IPS-15b (cell line): ENCODE measurements at regions not wholly inside any gene's neighbourhood (a gene's known extent, or its start where the extent isn't known, plus 50 kb on each side); places are given as distances from the start of the nearest gene placed in this dataset.
"Not testable (repeated sequence)": the region's sequence is repeated elsewhere in the genome, so short reads cannot be mapped to it uniquely, and the experiment has no call there.

Source experiments
- H3K27me3 ChIP-seq: one replicate; pipeline ENCODE4 v1.6.1; 2013; ENCODE audit warnings: low read length; ENCODE audit not compliant: control insufficient read depth, insufficient read depth
- H3K36me3 ChIP-seq: one replicate; pipeline ENCODE4 v1.6.1; 2013; ENCODE audit warnings: low read length; ENCODE audit not compliant: control insufficient read depth, insufficient read depth
- H3K4me1 ChIP-seq: one replicate; pipeline ENCODE4 v1.6.1; 2013; ENCODE audit warnings: mild to moderate bottlenecking, low read length; ENCODE audit not compliant: control insufficient read depth, insufficient read depth
- H3K4me3 ChIP-seq: one replicate; pipeline ENCODE4 v1.5.1; 2013; ENCODE audit warnings: low read depth, low read length
- H3K9ac ChIP-seq: one replicate; pipeline ENCODE4 v1.6.1; 2013; ENCODE audit warnings: low read depth, mild to moderate bottlenecking, low read length
- H3K9me3 ChIP-seq: one replicate; pipeline ENCODE4 v1.6.1; 2013; ENCODE audit warnings: mild to moderate bottlenecking, low read length; ENCODE audit not compliant: control insufficient read depth, insufficient read depth

DNA sequence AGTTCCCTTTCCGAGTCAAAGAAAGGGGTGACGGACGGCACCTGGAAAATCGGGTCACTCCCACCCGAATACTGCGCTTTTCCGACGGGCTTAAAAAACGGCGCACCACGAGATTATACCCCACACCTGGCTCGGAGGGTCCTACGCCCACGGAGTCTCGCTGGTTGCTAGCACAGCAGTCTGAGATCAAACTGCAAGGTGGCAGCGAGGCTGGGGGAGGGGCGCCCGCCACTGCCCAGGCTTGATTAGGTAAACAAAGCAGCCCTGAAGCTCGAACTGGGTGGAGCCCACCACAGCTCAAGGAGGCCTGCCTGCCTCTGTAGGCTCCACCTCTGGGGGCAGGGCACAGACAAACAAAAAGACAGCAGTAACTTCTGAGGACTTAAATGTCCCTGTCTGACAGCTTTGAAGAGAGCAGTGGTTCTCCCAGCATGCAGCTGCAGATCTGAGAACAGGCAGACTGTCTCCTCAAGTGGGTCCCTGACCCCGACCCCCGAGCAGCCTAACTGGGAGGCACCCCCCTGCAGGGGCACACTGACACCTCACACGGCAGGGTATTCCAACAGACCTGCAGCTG lies 117.5 kb upstream of the BCL6 start:
- H3K4me3 ChIP-seq = peak overlapping the region; percentile 37
- H3K4me1 ChIP-seq, H3K27me3 ChIP-seq, H3K9me3 ChIP-seq, H3K9ac ChIP-seq, H3K36me3 ChIP-seq: not testable (repeated sequence)

DNA sequence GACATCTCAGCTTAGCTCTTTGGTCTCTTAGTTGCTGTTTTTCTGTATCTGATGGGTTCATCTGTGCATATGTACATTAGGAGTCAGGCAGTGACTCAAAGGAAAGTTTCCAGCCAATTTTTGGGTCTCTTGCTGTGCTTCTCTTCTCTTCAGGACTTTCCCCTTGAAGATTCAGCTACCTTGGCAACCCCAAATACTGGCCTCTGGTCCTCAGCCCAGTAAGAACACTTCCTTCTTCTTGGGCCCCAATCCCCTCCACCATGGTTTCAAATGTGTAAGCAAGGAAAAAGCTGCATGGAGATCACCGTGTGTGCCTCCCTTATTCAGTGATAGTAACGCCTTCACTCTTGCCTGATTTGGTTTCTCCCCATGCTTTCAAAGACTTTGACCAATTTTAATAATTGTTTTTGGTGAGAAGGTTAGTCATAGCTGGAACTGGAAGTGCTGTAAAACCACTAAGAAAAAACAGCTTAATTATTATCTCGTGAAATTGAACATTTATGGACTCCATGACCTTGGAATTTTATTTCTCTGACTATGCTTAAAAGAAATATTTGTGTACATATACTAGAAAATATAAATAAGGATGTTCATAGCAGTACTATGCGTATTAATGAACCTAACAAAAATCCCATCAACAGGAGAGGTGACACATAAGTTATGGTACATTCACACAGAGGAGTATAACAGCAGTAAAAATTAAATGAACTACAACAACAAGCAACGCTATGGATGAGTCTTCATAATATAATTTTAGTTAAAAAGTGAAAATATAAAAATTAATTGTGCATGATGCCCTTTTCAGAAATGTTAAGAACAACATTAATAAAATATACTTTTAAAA lies 125.3 kb upstream of the BCL6 start:
- H3K27me3 ChIP-seq = no peaks in the 10 kb centered on the region
- no peaks in the 10 kb centered on the region for H3K4me1 ChIP-seq
- H3K9me3 ChIP-seq = no peaks in the 10 kb centered on the region
- no peaks in the 10 kb centered on the region for H3K36me3 ChIP-seq
- no peak overlapping the region for H3K9ac ChIP-seq
- H3K4me3 ChIP-seq = no peak overlapping the region

DNA sequence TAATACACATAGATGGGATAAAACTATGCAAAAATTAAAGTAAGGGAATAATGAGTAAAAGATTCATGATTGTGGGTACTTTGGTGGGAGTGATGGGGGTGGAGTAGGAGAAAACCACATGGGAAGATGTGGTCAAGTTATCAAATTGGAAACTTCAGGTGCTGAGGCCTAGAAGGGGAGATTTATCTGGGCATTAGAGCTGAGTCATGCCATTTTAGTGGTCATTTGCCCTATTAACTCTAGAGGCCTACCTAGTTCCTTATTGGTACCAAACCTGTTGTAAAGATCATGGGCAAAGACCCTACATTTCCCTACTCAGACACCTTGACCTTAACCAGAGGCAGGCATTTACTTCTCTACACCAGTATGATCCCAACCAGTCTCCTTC lies 125.9 kb upstream of the BCL6 start:
- H3K9me3 ChIP-seq = no peaks in the 10 kb centered on the region
- H3K36me3 ChIP-seq = no peaks in the 10 kb centered on the region
- no peak overlapping the region for H3K4me3 ChIP-seq
- no peaks in the 10 kb centered on the region for H3K4me1 ChIP-seq
- no peak overlapping the region for H3K9ac ChIP-seq
- H3K27me3 ChIP-seq = no peaks in the 10 kb centered on the region

DNA sequence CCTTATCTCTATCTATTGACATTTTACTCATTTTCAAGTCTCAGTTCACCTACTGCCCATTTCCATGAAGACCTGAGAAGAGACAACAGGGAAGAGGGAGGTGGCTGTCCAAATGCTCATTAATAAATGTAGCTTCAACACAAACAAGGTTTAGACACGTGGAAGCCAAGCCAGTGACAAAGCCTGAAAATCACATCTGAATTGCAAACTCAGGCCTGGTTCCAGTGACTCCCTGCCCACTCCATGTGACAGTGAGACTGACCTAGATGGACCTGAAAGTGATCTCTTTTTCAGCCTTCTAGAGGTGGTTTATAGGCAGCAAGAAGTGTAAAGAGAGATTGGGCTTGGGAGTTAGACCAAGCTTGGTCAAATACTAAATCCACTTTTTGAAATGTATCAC lies 126.6 kb upstream of the BCL6 start:
- no peak overlapping the region for H3K4me3 ChIP-seq
- no peak overlapping the region for H3K9ac ChIP-seq
- no peaks in the 10 kb centered on the region for H3K4me1 ChIP-seq
- no peaks in the 10 kb centered on the region for H3K9me3 ChIP-seq
- H3K36me3 ChIP-seq = no peaks in the 10 kb centered on the region
- no peaks in the 10 kb centered on the region for H3K27me3 ChIP-seq

DNA sequence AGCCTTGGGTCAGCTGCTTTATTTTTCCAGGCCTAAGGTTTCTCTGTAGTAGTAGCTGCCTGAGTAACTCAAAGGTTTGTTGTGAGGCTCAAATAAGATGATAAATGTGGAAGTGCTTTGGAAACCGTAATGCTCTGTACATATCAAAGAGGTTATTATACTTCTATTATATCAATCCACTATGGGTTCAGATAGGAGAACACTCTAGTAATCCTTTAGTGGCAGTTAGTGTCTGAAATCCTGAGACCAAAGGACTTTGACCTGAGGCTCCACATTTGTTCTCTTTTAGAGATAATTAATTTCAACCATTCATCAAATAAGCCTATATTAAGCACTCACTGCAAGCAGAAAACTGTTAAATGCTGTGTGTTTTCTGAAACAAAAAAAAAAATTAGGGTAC lies 128.6 kb upstream of the BCL6 start:
- no peaks in the 10 kb centered on the region for H3K36me3 ChIP-seq
- no peaks in the 10 kb centered on the region for H3K9me3 ChIP-seq
- no peak overlapping the region for H3K9ac ChIP-seq
- H3K4me3 ChIP-seq = no peak overlapping the region
- no peaks in the 10 kb centered on the region for H3K27me3 ChIP-seq
- no peaks in the 10 kb centered on the region for H3K4me1 ChIP-seq

DNA sequence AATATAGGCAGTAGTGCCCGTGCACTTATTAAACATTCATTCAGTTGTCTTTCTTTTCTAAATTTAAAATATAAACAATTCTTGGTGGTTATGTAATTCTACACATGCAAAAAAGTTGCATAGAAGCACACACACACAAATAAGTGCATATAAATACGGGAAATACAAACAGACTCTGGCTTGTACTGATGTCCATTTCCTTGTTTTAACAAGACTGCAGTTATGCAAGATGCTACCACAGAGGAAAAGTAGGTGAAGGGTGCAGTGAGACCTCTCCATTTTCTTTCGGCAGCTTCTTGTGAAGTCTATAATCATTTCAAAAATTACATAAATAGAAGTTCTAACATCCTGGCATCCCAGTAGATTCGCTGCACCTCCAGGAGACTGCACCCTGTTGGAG lies 130.6 kb upstream of the BCL6 start:
- Histone ChIP-seq H3K9me3 (no peaks in the 10 kb centered on the region), H3K4me1 (no peaks in the 10 kb centered on the region), H3K4me3 (no peak overlapping the region), H3K27me3 (no peaks in the 10 kb centered on the region), H3K36me3 (no peaks in the 10 kb centered on the region), H3K9ac (no peak overlapping the region)

DNA sequence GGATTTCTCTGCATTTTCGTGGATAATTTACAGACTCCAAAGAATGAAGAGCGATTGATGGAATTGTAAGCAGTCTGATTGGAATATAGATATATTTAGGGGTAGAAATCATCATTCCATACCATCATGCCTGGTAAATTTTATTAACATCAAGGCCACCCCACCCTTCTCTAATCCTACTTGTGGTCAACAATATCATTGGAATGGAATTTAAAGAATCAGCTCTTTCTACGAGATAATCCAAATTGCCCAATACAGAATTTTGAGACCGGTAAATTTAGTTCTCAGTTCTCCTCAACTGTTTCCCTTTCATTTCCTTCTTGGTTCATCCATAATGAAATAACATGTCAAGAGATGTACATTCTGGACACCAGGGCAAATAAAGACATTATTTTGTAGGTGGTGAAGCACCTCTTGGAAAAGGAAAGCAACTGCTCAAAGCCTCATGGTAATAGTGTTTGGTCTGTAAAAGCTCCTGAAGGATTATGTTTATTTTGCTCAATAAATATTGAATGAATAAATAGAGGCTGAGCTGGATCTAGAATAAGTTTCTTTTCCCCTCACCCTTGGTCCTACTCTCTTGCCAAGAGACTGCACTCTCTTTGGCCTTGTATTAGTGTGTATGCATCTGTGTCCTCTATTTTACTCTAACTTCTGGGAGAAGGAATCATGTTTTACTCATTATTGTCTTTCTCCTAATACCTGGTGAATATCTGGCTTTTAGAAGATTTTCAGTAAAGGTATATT lies 133.7 kb upstream of the BCL6 start:
- no peak overlapping the region for H3K9ac ChIP-seq

DNA sequence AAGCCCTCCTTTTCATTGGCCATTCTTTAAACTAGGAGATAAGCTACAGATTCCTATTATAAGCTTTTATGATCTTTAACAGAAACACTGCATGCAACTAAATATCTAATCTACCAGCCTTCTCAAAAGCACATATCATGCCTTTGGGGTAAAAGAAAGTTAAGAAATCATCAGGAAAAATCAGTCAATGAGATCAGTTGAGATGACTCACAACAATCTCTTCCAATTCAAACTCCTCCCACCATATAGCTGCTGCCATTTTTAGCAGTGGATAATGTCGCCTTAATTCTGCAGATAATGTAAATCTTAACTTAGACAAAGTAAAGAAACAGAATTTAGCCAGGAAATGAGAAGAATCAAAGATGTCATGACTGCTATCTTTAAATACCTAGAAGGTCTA lies 135.2 kb upstream of the BCL6 start:
- Histone ChIP-seq H3K9ac (no peak overlapping the region), H3K36me3 (no peaks in the 10 kb centered on the region), H3K4me3 (no peak overlapping the region), H3K4me1 (no peaks in the 10 kb centered on the region), H3K27me3 (no peaks in the 10 kb centered on the region), H3K9me3 (no peaks in the 10 kb centered on the region)

More for the DNA sequence above, 133.7 kb upstream of the BCL6 start:
- H3K27me3 ChIP-seq = no peaks in the 10 kb centered on the region
- H3K9me3 ChIP-seq = no peaks in the 10 kb centered on the region
- H3K36me3 ChIP-seq = no peaks in the 10 kb centered on the region
- no peak overlapping the region for H3K4me3 ChIP-seq
- no peaks in the 10 kb centered on the region for H3K4me1 ChIP-seq

DNA sequence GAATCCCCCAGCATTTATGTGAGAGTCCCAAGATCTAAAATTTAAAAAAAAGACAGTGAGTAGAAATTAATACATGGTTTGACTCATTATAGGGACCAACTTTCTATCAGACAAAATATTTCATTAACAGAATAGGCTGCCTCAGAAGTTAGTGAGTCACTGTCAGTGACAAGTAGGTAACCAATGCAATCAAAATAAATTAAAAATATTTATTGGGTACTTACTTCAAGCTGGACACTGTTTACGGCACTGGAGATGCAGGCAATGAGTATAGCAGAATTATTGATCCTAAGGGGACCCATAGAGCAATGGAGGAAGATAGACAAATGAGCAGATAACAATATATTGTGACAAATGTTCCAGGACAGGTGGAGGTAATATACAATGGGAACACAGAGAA lies 135.6 kb upstream of the BCL6 start:
- Histone ChIP-seq H3K9ac (no peak overlapping the region), H3K9me3 (no peaks in the 10 kb centered on the region), H3K4me1 (no peaks in the 10 kb centered on the region), H3K36me3 (no peaks in the 10 kb centered on the region), H3K27me3 (no peaks in the 10 kb centered on the region), H3K4me3 (no peak overlapping the region)

DNA sequence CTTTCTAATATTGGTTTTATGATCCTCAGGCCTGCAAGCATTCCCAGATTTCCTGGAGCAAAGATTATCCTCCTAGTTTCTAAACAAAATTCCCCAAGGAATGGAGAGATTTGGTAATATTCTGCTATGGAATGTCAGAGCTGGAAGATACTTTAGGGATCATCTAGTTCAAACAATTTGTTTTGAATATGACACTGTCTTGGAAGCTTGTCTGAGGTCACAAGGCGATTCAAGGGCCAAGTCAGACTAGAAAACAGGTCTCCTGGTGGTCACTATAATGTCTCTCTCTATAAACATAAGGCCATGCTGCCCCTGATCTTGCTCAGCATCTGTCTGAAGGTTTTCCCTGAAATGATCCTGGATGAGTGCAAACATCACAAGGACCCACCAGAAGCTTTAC lies 143.4 kb upstream of the BCL6 start:
- Histone ChIP-seq H3K27me3 (no peaks in the 10 kb centered on the region), H3K4me1 (no peaks in the 10 kb centered on the region), H3K9ac (no peak overlapping the region), H3K4me3 (no peak overlapping the region), H3K9me3 (no peaks in the 10 kb centered on the region), H3K36me3 (no peaks in the 10 kb centered on the region)

DNA sequence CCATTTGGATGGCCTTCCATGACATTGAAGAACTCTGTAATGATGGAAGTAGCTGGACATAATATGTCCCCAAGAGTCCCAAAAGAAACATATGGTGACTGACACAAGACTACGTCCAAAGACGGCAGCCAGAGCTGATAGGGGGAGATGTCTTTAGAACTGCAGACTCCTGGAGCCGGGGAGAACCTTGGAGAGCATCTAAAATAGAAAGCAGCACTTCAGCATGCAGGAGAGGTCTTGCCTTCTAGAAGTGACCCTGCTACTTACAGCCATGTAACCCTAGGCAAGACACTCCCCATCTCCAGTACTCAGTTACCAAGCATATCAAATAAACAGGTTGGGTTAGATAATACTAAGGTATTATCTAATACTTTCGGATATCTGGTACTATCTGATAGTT lies 143.8 kb upstream of the BCL6 start:
- H3K4me1 ChIP-seq = no peaks in the 10 kb centered on the region
- no peaks in the 10 kb centered on the region for H3K27me3 ChIP-seq
- H3K9ac ChIP-seq = no peak overlapping the region
- H3K9me3 ChIP-seq = no peaks in the 10 kb centered on the region
- no peak overlapping the region for H3K4me3 ChIP-seq
- no peaks in the 10 kb centered on the region for H3K36me3 ChIP-seq
